Stomach (tissue), 4 donors: ENCODE measurements at regions not wholly inside any gene's neighbourhood (a gene's known extent, or its start where the extent isn't known, plus 50 kb on each side); places are given as distances from the start of the nearest gene placed in this dataset.

ENCODE experiments used
- CTCF ChIP-seq, 7 experiments: fragments of 450-650 bp in 4 of 7; fragments of 200-600 bp in 3 of 7; sonication (generic) in 3 of 7; IDR thresholded peaks; one replicate each; pipeline ENCODE4 v1.5.1; 2016 to 2019; ENCODE audit warnings: antibody characterized with exemption in 7 of 7, control low read depth in 2 of 7, mild to moderate bottlenecking in 1 of 7
- EP300 ChIP-seq: sonication (generic); formaldehyde crosslinking; IDR thresholded peaks from one replicate; pipeline ENCODE4 v1.6.1; 2017; ENCODE audit warnings: antibody characterized with exemption
- POLR2A ChIP-seq, 4 donors: fragments of 450-650 bp; IDR thresholded peaks; one replicate each; pipeline ENCODE4 v1.6.1; 2016; ENCODE audit warnings: antibody characterized with exemption in 4 of 4, control low read depth in 2 of 4, mild to moderate bottlenecking in 1 of 4, moderate library complexity in 1 of 4
- POLR2AphosphoS5 ChIP-seq, 3 donors: sonication (generic); formaldehyde crosslinking; IDR thresholded peaks; one replicate each; pipeline ENCODE4 v1.6.1; 2016; ENCODE audit warnings: antibody characterized with exemption in 3 of 3

DNA sequence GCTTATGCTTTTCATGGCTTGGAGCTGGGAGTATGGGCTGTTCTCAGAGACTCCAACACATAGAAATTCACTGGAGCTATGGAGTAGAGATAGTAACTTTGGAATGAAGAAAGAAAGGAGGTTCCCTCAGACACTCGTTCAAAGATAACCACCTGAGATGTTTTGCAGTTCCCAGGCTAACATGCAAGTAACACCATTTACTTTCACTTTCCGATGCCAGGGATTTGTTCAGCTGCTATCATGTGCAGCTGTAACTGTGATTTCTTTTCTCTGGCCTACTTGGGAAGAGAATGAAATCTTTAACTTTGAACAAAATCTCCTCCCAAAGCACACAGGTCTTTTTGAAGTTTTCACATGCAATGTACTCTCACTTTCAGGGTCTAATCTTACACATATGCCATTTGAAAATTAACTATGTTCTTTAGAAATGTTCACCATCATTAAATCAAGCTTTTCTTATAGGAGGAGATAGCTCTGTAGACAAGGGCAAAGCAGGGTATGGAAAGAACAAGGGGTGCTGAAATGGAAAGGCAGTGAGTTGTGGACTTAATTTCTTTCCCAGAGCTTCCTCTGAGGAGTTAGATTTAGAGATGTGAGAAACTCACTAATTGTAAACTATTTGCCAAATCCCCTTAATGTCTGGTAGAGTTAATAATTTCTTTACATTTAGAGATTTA, 514.3 kb downstream of the PDHA2 start:
- TF ChIP-seq CTCF (IDR thresholded peaks at IDR 0.05) (no peak), POLR2AphosphoS5 (IDR thresholded peaks at IDR 0.05) (no peak), POLR2A (IDR thresholded peaks at IDR 0.05) (no peak), EP300 (no peak)
